Kidney (tissue), 13 donors: ENCODE measurements at regions not wholly inside any gene's neighbourhood (a gene's known extent, or its start where the extent isn't known, plus 50 kb on each side); places are given as distances from the start of the nearest gene placed in this dataset.
"Not testable (repeated sequence)": the region's sequence is repeated elsewhere in the genome, so short reads cannot be mapped to it uniquely, and the experiment has no call there.

ENCODE experiments used
- DNase-seq, 5 donors: peaks; one replicate each; pipeline ENCODE4 v3.0.0-alpha.2; 2013 to 2020
- FAIRE-seq: peaks from 2 replicates; lab custom pipeline; 2012; peaks lifted over from hg19 to GRCh38; lab: Jason Lieb, UNC
- H3K27ac ChIP-seq, 2 donors: one replicate each; pipeline ENCODE4 v1.7.0; 2013; ENCODE audit warnings: low read depth in 2 of 2, low read length in 2 of 2, inconsistent platforms in 1 of 2
- H3K27me3 ChIP-seq: one replicate; pipeline ENCODE4 v1.7.1; 2013; ENCODE audit warnings: low read length, inconsistent platforms; ENCODE audit not compliant: control insufficient read depth, insufficient read depth
- H3K36me3 ChIP-seq, 3 donors: one replicate each; pipeline versions ENCODE4 v1.7.0 to v1.7.1; 2013; ENCODE audit warnings: low read length in 3 of 3, control low read depth in 1 of 3, inconsistent platforms in 1 of 3; ENCODE audit not compliant: insufficient read depth in 3 of 3, control insufficient read depth in 2 of 3
- H3K4me1 ChIP-seq, 3 donors: one replicate each; pipeline versions ENCODE4 v1.7.0 to v1.7.1; 2013; ENCODE audit warnings: low read length in 3 of 3, inconsistent platforms in 1 of 3, low read depth in 1 of 3; ENCODE audit not compliant: control insufficient read depth in 2 of 3, insufficient read depth in 2 of 3
- H3K4me3 ChIP-seq, 3 donors: one replicate each; pipeline versions ENCODE4 v1.7.0 to v1.8.1; 2013; ENCODE audit warnings: low read length in 3 of 3, control low read depth in 1 of 3, inconsistent platforms in 1 of 3
- H3K9ac ChIP-seq, 3 donors: one replicate each; pipeline versions ENCODE4 v1.7.0 to v1.7.1; 2013; ENCODE audit warnings: low read length in 3 of 3, control low read depth in 1 of 3, inconsistent platforms in 1 of 3
- H3K9me3 ChIP-seq, 3 donors: one replicate each; pipeline versions ENCODE4 v1.7.0 to v1.7.1; 2013; ENCODE audit warnings: low read length in 3 of 3, control low read depth in 1 of 3, inconsistent platforms in 1 of 3; ENCODE audit not compliant: control insufficient read depth in 2 of 3, insufficient read depth in 1 of 3
- CTCF ChIP-seq: IDR thresholded peaks from 3 replicates; pipeline ENCODE4 v1.5.1; 2012; ENCODE audit warnings: mild to moderate bottlenecking, moderate library complexity, borderline replicate concordance; ENCODE audit not compliant: insufficient read depth; ENCODE audit errors: extremely low read depth
- intact Hi-C: fragments of 100-400 bp; cut with DNase I; formaldehyde crosslinking; loops from one replicate; pipeline ENCODE4 v1.11.1; 2022
- donor health status: control.
- donor health status: control.
- donor health status: control.
- donor health status: control.
- donor health status: control.
- donor health status: DM: yes; HTN: yes; CAD: no.
- donor health status: Normal renal cell carcinoma (clear cell type).

GRCh38 chr6:13870214-13870830 lies 54.4 kb upstream of the RNF182 start:
- intact Hi-C loops: no loop called here
- H3K27me3 ChIP-seq: no peaks in the 10 kb centered on the region
- DNase-seq: no peak
- no peaks in the 10 kb centered on the region for H3K9me3 ChIP-seq
- no peak overlapping the region for H3K9ac ChIP-seq
- H3K4me3 ChIP-seq: no peak overlapping the region
- peaks cover 0 to 9% (median 0%) of the 10 kb centered on the region in 3 donors for H3K4me1 ChIP-seq
- TF ChIP-seq CTCF: no peak
- H3K36me3 ChIP-seq: no peaks in the 10 kb centered on the region
- no peak overlapping the region for H3K27ac ChIP-seq
- no peak for FAIRE-seq

DNA sequence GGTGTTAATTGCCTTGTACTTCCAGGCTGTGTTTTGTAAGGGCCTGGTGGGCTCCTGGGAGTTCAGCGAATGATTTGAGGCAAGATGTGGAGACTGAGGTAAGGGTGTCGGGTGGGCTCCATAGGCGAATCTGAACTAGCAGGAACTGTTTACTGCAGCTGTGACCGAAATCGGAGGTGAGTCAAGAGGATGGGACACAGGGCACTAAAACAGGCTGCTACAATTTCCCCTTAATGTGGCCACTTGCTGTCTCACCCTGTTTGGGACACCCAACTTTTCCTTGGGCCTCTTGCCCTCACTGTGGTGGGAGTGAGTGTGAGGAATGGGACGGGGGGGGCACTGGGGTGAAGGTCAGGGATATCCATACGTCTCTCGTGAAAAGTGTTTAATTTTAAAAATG lies 53.9 kb upstream of the MCUR1 start:
- no peak for TF ChIP-seq CTCF
- DNase-seq (no peak), FAIRE-seq (no peak)
- H3K4me1 ChIP-seq: peaks cover 0 to under 1% (median 0%) of the 10 kb centered on the region in 3 donors
- H3K4me3 ChIP-seq: no peak overlapping the region
- H3K27me3 ChIP-seq: no peaks in the 10 kb centered on the region
- no peak overlapping the region for H3K9ac ChIP-seq
- intact Hi-C loops: no loop called here
- H3K27ac ChIP-seq: no peak overlapping the region
- H3K36me3 ChIP-seq: no peaks in the 10 kb centered on the region
- H3K9me3 ChIP-seq: no peaks in the 10 kb centered on the region

DNA sequence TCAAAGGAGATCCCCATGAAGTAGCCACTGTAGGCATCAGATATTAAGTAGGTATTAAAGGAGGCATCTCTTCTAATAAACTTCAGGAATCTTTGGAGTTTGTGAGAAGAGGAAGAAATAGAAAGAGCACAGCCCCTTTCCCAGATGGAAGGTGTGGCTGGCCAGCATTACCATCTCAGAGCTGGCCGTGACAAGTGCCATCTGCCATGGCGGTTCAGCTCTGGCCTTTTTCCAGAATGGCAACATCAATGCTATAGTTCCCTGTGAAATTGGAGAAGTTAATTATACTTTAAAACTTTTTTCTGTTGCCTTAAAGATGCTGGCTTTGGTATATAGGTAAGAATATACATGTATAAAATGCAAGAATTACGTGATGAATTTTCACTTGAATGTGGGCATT lies 51.9 kb upstream of the MCUR1 start:
- Histone ChIP-seq H3K27me3 (no peaks in the 10 kb centered on the region), H3K4me3 (no peak overlapping the region), H3K9ac (no peak overlapping the region), H3K4me1 (no peaks in the 10 kb centered on the region), H3K9me3 (no peaks in the 10 kb centered on the region), H3K36me3 (no peaks in the 10 kb centered on the region), H3K27ac (no peak overlapping the region)
- DNase-seq (no peak), FAIRE-seq (no peak)
- no peak for TF ChIP-seq CTCF
- intact Hi-C loops: no loop called here

DNA sequence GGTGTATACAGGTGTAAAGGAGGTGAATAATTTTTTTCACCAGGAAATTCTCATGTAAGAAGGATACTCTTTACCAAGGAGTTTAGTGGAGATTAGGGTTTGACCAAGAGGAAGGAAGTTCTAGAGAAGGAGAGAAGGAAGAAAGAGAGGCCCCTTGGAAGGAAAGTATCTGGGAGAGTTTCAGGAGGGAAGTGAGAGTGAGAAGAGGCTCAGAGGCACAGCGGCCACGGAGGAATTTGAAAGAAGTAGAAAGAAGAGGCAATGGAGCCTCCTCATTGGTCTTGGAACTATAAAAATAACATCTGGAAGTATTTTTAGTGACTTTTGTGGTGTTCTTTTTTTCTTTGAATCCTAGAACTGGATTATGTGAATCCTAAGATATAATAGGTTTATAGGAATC lies 50.8 kb upstream of the MCUR1 start:
- no peaks in the 10 kb centered on the region for H3K4me1 ChIP-seq
- no peaks in the 10 kb centered on the region for H3K9me3 ChIP-seq
- FAIRE-seq (no peak), DNase-seq (no peak)
- no peak overlapping the region for H3K27ac ChIP-seq
- H3K9ac ChIP-seq: no peak overlapping the region
- H3K36me3 ChIP-seq: no peaks in the 10 kb centered on the region
- no peaks in the 10 kb centered on the region for H3K27me3 ChIP-seq
- no peak overlapping the region for H3K4me3 ChIP-seq
- no peak for TF ChIP-seq CTCF
- intact Hi-C loops: no loop called here

GRCh38 chr6:13864669-13865068 lies 50.3 kb upstream of the MCUR1 start:
- H3K27me3 ChIP-seq, FAIRE-seq, H3K36me3 ChIP-seq, H3K4me3 ChIP-seq, H3K9me3 ChIP-seq, H3K27ac ChIP-seq, DNase-seq, H3K4me1 ChIP-seq, H3K9ac ChIP-seq, intact Hi-C loops: not testable (repeated sequence)
